Stimulated activated naive CD8-positive, alpha-beta T cell treated with anti-CD3 and anti-CD28 coated beads, Interleukin-15, amount 100 ng/mL, for 72 hours (primary cell): ENCODE measurements at regions not wholly inside any gene's neighbourhood (a gene's known extent, or its start where the extent isn't known, plus 50 kb on each side); places are given as distances from the start of the nearest gene placed in this dataset.

Experiments used
- ATAC-seq: fragments of 150-1000 bp; cut with Tn5 transposase; 2 replicates; pipeline ENCODE4 v1.10.0; 2021; ENCODE audit warnings: mild to moderate bottlenecking, moderate library complexity
- DNase-seq, 2 donors: peaks; one replicate each; pipeline ENCODE4 v3.0.0; 2021 to 2022
- H3K27ac Mint-ChIP-seq, 2 donors: one replicate each; pipeline ENCODE4 v1.8.0; 2022; ENCODE audit warnings: mild to moderate bottlenecking in 2 of 2, mixed read lengths in 2 of 2, moderate library complexity in 2 of 2
- H3K27me3 Mint-ChIP-seq: one replicate; pipeline ENCODE4 v1.8.0; 2022; ENCODE audit warnings: mixed read lengths
- H3K4me1 Mint-ChIP-seq: one replicate; pipeline ENCODE4 v1.8.0; 2022; ENCODE audit warnings: mild to moderate bottlenecking, mixed read lengths
- H3K4me3 Mint-ChIP-seq, 2 donors: one replicate each; pipeline ENCODE4 v1.8.0; 2022; ENCODE audit warnings: mild to moderate bottlenecking in 2 of 2, mixed read lengths in 2 of 2, moderate library complexity in 1 of 2
- H3K9me3 Mint-ChIP-seq, 2 donors: one replicate each; pipeline ENCODE4 v1.8.0; 2022; ENCODE audit warnings: mixed read lengths in 2 of 2

- no peak for DNase-seq
- no peak for ATAC-seq
- Mint-ChIP-seq H3K4me3 (no peak overlapping the region), H3K9me3 (peaks cover 30 to 34% of the 10 kb centered on the region in 2 donors), H3K27me3 (no peaks in the 10 kb centered on the region), H3K27ac (no peak overlapping the region), H3K4me1 (no peaks in the 10 kb centered on the region)
Measured at GRCh38 chr20:12170406-12170805, 252.7 kb downstream of the BTBD3 start.

DNA sequence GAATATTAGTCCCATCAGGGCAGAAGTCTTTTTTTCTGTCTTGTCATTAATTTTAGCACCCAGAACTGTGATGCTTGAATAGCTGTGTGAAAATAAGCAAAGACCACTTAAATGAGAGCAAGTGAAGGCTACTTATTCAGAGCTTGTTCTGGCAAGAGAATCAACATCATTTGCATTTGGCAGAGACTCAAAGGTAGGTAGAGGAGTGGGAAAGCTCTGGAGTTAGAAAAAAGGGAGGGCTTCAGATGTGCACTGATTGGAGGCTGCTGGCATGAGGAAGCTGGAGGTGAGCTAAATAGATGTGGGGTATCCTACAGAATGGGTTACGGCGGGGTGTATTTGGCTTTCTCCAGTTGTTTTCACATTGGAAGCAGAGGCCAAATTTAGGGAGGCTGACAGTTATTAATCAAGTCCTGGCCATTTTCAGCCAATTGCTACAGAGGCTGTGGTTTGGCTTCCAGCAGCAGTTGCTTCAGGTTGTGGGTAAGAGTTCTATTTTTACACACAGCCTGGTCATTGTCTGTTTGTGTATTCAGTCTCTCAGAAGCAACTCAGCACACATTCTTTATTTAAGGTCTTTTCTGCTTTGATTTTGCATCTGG lies 254.3 kb downstream of the BTBD3 start:
- Mint-ChIP-seq H3K27ac (no peak overlapping the region), H3K9me3 (peaks cover 19 to 25% of the 10 kb centered on the region in 2 donors), H3K4me1 (no peaks in the 10 kb centered on the region), H3K4me3 (no peak overlapping the region), H3K27me3 (no peaks in the 10 kb centered on the region)
- DNase-seq (no peak), ATAC-seq (no peak)

DNA sequence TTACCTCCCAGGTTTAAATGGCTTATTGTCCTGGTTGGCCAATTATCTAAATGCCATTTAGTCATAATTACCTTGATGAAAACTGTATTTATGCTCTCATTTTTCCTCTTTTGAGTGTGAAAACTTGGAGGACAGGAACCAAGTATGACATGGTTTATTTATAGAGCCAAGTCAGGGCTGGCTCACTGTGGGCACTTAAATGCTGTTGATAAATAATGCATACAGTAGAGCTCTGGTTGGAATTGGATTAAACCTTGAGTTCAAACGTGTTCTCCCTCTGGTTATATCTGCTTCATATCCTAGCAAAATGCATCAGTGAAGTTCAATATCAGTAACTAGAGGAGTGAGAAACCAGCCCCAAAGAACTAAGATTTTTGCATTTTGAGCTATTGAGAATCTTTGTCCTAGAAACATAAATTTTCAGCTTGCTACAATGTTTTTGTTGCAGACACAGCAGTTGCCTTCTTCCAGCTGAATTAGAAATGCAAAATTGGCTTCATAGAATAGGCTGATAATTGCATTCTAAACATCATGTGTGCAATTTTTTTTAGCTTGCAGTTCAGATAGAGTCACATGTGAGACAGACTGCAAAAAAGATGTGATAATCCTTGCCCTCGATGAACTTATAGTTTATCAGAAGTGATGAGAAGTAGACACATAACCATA lies 255.8 kb downstream of the BTBD3 start:
- Mint-ChIP-seq H3K4me1 (no peaks in the 10 kb centered on the region), H3K9me3 (peaks cover 6 to 19% of the 10 kb centered on the region in 2 donors), H3K27me3 (no peaks in the 10 kb centered on the region), H3K27ac (no peak overlapping the region), H3K4me3 (no peak overlapping the region)
- ATAC-seq (no peak), DNase-seq (no peak)

DNA sequence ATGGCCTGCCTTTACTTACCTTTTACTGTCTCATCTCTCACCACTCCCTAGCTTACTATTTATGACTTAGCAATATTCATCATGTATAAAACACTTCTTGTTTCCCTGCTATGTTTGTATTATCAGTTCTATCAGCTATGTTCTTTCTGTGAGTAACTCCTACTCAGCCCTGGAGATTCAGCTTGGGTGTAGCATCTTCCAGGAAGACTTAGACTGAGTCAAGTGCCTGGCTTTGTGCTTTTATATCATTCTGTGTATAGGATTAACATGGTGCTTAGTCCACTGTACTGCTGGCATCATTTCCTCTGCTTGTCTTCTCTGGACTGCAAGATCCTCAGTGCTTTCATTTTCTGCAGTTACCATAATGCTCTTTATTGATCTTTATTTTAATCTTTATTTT lies 257.8 kb downstream of the BTBD3 start:
- peaks cover 0 to 19% of the 10 kb centered on the region in 2 donors for H3K9me3 Mint-ChIP-seq
- no peak for ATAC-seq
- no peaks in the 10 kb centered on the region for H3K4me1 Mint-ChIP-seq
- no peak overlapping the region for H3K27ac Mint-ChIP-seq
- no peak overlapping the region for H3K4me3 Mint-ChIP-seq
- DNase-seq, result no peak
- no peaks in the 10 kb centered on the region for H3K27me3 Mint-ChIP-seq

GRCh38 chr20:12177657-12178293 lies 260.1 kb downstream of the BTBD3 start:
- Mint-ChIP-seq H3K4me3 (no peak overlapping the region), H3K27me3 (no peaks in the 10 kb centered on the region), H3K9me3 (peaks cover 0 to 9% of the 10 kb centered on the region in 2 donors), H3K27ac (no peak overlapping the region), H3K4me1 (no peaks in the 10 kb centered on the region)
- no peak for DNase-seq
- no peak for ATAC-seq

- H3K4me1 Mint-ChIP-seq, result no peaks in the 10 kb centered on the region
- H3K27ac Mint-ChIP-seq, result no peak overlapping the region
- no peak overlapping the region for H3K4me3 Mint-ChIP-seq
- peaks cover 0 to 9% of the 10 kb centered on the region in 2 donors for H3K9me3 Mint-ChIP-seq
- DNase-seq (no peak), ATAC-seq (no peak)
- H3K27me3 Mint-ChIP-seq, result no peaks in the 10 kb centered on the region
Measured at GRCh38 chr20:12179692-12180091, 262.0 kb downstream of the BTBD3 start.

GRCh38 chr20:12180107-12180661 lies 262.5 kb downstream of the BTBD3 start:
- no peaks in the 10 kb centered on the region for H3K27me3 Mint-ChIP-seq

DNA sequence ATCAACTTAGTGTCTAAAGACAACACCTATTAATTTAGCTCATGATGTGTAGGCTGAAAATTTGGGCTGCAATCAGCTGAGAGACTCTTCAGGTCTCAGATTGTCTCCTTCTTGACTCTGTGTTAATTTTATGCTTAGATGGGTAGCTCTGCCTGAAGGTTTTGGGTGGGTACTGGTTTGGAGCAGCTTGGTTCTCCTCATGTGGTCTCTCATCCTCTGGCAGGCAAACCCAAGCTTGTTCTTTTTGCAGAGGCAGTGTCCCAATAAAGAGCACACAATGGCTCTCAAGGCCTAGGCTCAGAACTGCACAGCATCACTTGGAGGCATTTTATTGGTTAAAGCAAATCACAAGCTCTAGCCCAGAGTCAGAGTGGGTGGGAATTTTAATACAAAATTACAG lies 280.6 kb downstream of the BTBD3 start:
- Mint-ChIP-seq H3K9me3 (peaks cover 7 to 8% of the 10 kb centered on the region in 2 donors), H3K27ac (no peak overlapping the region), H3K4me3 (no peak overlapping the region), H3K4me1 (no peaks in the 10 kb centered on the region), H3K27me3 (no peaks in the 10 kb centered on the region)
- ATAC-seq (no peak), DNase-seq (no peak)

More at GRCh38 chr20:12180107-12180661, 262.5 kb downstream of the BTBD3 start:
- Mint-ChIP-seq H3K9me3 (peaks cover 0 to 4% of the 10 kb centered on the region in 2 donors), H3K4me3 (no peak overlapping the region), H3K27ac (no peak overlapping the region), H3K4me1 (no peaks in the 10 kb centered on the region)
- ATAC-seq (no peak), DNase-seq (no peak)

- H3K27ac Mint-ChIP-seq, result no peak overlapping the region
- peaks cover 7 to 8% of the 10 kb centered on the region in 2 donors for H3K9me3 Mint-ChIP-seq
- H3K4me1 Mint-ChIP-seq, result no peaks in the 10 kb centered on the region
- ATAC-seq, result no peak
- no peak overlapping the region for H3K4me3 Mint-ChIP-seq
- H3K27me3 Mint-ChIP-seq, result no peaks in the 10 kb centered on the region
- DNase-seq, result no peak
Measured at GRCh38 chr20:12199703-12200102, 282.0 kb downstream of the BTBD3 start.

DNA sequence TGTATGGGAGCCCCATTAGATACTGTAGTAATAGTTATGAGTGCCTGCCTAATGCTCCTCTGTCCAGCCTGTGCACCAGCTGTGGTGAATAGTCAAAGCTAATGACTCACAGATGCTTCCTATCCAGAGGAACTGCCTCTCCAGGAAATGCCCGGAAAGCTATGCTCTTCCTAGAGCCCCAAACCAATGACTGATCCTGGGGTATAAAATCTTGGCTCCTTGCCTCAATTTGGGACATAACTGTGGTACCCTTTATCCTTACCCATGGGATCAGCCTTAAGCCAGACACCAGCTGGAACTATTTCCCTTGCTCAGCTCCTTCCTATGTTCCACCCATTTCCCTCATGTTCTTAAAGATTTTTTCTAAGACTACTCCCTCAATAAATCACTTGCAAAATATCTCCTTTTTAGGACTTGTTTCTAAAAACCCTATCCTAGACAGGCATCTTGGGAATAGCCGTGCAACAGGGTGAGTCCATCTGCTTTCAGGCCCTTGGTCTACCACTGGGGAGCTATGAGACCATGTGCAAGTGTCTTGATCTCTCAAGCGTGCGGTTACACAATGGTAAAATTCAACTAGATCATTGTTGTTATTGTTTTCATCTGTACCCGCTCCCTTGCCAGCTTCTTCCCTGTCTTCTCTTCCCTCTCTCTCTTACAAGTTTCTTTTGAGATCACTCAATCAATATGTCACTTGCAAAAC lies 283.7 kb downstream of the BTBD3 start:
- ATAC-seq (no peak), DNase-seq (no peak)
- Mint-ChIP-seq H3K4me3 (no peak overlapping the region), H3K9me3 (peaks cover 7 to 8% of the 10 kb centered on the region in 2 donors), H3K4me1 (no peaks in the 10 kb centered on the region), H3K27me3 (no peaks in the 10 kb centered on the region), H3K27ac (no peak overlapping the region)

DNA sequence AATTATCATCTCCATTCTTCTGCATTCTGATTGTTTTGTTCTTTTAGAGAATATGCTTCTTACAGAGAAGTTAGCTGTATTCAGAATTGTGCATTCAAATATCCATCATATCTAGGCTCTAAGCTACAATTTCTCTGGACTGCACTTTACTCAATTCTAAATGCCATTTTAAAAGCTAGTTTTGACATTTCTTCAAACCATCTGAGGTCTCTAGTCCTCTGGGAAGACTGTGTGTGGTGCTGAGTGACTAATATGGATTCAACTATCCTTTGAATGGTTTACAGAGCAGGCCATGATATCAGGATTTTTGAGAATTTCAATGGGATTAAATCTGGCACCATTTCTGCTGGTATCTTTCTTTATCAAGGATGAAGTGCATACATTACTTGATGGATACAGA lies 285.7 kb downstream of the BTBD3 start:
- Mint-ChIP-seq H3K4me3 (no peak overlapping the region), H3K27me3 (no peaks in the 10 kb centered on the region), H3K4me1 (no peaks in the 10 kb centered on the region), H3K9me3 (peaks cover 5 to 8% of the 10 kb centered on the region in 2 donors), H3K27ac (no peak overlapping the region)
- DNase-seq, result no peak
- ATAC-seq, result no peak

DNA sequence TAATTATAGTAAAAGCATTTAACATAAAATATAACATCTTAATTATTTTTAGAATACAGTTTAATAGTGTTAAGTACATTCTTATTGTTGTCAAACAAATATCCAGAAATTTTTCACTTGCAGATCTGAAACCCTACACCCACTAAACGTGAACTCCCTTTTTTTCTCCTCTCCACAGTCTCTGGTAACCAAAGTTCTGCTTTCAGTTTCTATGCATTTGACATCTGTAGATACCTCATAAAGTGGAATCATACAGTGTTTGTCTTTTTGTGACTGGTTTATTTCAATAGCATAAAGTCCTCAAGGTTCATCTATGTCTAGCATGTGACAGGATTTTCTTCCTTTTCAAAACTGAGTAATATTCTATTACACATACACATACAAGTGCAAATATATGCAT lies 286.3 kb downstream of the BTBD3 start:
- H3K4me3 Mint-ChIP-seq, result no peak overlapping the region
- no peak for DNase-seq
- no peaks in the 10 kb centered on the region for H3K27me3 Mint-ChIP-seq
- ATAC-seq, result no peak
- H3K9me3 Mint-ChIP-seq, result peaks cover 0 to 8% of the 10 kb centered on the region in 2 donors
- H3K4me1 Mint-ChIP-seq, result no peaks in the 10 kb centered on the region
- H3K27ac Mint-ChIP-seq, result no peak overlapping the region

GRCh38 chr20:12207875-12208274 lies 290.2 kb downstream of the BTBD3 start:
- DNase-seq, result no peak
- ATAC-seq, result no peak

GRCh38 chr20:12210591-12210990 lies 292.9 kb downstream of the BTBD3 start:
- Mint-ChIP-seq H3K4me3 (no peak overlapping the region), H3K27me3 (no peaks in the 10 kb centered on the region), H3K9me3 (no peaks in the 10 kb centered on the region), H3K4me1 (no peaks in the 10 kb centered on the region), H3K27ac (no peak overlapping the region)
- no peak for ATAC-seq
- no peak for DNase-seq

More at GRCh38 chr20:12207875-12208274, 290.2 kb downstream of the BTBD3 start:
- Mint-ChIP-seq H3K4me3 (no peak overlapping the region), H3K9me3 (no peaks in the 10 kb centered on the region), H3K4me1 (no peaks in the 10 kb centered on the region), H3K27me3 (no peaks in the 10 kb centered on the region), H3K27ac (no peak overlapping the region)

DNA sequence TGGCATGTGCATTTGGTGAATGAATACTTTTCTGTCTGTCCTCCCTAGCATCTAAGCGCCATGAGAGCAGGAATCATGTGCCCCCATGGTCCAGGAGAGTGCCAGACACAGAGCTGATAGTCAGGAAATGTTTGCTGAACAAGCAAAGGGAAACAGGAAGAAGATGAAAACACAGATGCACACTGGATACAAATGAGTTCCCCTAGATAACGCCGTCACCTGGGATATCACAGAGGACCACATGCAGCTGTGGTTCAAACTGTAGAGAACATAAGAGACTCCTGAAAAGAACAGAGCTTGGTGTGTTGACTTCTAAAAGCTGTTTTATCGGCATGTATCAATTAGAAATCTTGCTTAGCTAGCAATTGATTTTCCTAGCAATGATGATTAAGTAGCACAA lies 293.7 kb downstream of the BTBD3 start:
- H3K27me3 Mint-ChIP-seq, result no peaks in the 10 kb centered on the region

More for the DNA sequence above, 293.7 kb downstream of the BTBD3 start:
- ATAC-seq (no peak), DNase-seq (no peak)
- no peaks in the 10 kb centered on the region for H3K4me1 Mint-ChIP-seq
- H3K9me3 Mint-ChIP-seq, result no peaks in the 10 kb centered on the region
- no peak overlapping the region for H3K27ac Mint-ChIP-seq
- no peak overlapping the region for H3K4me3 Mint-ChIP-seq
